ENCODE measurements at regions not wholly inside any gene's neighbourhood (a gene's known extent, or its start where the extent isn't known, plus 50 kb on each side); places are given as distances from the start of the nearest gene placed in this dataset.
"Not testable (repeated sequence)": the region's sequence is repeated elsewhere in the genome, so short reads cannot be mapped to it uniquely, and the experiment has no call there.

DNA sequence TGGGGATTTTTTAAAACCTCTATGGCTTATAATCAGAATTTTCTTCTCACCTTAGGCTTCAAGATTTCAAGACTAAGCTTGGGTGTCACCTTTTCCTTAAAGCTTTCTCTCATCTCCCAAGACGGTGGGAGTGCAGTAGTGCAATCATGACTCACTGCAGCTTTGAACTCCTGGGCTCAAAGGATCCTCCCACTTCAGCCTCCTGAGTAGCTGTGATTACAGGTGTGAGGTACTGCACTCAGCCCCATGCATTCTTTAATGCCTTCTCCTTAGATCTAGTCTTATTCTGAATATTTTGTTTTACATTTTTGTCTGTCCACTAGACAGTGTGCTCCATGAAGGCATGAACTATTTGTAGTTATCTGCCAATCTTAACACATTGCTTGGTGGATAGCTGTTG is 55.7 kb upstream of the FAT3 start:
- DNase-seq (ENCODE audit: low spot score) = no peak

DNA sequence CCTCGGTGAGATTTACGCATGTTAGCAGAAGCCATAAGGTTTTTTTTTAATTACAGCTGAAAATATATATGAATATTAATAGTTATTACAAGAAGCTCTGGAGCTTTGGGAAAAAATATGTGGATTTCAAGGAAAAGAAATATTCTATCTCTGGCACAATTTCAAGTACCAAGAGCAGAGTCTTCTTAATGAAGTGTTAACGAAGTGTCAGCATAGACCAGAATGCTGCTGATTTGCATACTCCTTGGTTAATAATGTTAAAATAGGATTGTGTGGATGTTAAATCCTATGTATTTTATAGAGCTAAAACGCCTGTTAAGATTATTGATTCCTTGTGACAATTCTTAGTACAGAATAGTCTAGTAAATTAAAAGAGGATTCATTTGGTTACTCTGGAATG is 57.0 kb upstream of the FAT3 start:
- DNase-seq (ENCODE audit: low spot score) = no peak

DNA sequence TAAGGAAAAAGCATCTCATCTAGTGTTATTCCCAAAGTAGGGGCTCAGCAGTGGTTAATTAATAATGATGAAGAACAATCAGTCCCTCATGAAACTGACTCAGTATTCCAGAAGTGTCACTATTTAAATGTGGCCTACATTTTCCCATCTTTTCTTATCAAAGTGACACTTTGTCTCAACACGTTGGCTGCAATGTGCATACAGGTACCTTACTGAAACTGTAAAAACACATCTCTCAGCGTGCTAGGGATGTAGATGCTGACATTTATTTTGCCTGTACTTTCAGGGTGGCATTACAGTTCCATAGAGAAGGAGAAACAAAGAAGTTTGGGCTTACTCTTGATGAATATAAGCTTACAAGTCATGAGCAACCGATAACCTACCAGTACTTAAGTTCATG is 58.3 kb upstream of the FAT3 start:
- DNase-seq (ENCODE audit: low spot score) = no peak

DNA sequence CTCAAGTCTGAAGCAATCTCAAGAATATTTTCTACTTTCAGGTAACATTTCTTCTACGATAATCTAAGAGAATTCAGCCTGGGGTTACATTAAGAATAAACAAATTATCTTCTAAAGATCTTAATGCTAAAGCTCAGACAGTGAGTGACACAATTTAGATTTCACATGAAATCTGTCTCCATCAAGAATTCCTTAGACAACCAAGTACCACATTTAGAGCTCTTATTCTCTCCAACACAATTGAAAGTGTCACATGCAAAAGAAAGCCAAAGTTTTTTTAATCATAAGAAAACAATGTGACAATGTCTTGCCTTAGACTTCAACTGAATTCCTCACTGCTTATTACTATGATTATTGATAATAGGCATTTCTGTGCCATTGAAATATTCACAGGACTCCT is 60.7 kb upstream of the FAT3 start:
- no peak for DNase-seq (ENCODE audit: low spot score)

DNA sequence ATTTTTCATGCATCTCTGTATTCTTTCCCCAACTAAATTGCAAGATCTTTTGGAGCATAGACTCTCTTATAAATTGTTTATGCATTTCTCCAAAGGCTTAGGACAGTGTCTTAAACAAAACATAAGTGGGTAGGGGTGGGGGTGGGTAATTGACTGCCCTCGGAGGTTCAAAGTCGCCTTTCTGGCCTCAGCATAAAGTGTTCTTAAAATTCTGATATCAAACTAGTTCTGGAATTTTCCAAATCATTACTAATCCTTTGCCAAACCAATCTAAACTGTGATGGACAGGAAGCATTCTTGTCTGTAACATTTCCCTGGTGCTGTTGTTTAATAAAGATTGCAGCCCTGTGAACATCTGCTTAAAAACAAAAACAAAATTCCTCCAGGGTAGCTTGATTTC is 61.8 kb upstream of the FAT3 start:
- DNase-seq (ENCODE audit: low spot score) = no peak

DNA sequence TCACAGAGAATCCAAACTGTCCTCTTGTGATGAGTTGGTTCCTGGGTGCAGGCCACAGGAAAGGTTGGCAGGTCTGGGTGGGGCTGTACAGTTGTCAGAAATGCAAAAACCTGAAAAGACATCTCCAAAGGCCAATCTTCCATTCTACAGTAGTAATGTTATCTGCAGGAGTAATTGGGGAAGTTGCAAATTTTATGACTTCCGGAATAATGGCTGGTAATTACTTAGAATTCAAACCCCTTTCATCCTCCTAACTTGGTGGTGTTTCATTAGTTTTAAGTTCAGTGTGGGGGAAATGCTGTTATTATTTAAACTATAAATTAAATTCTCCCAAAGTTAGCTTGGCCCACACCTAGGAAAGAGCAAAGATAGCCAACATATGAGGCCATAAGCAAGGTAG is 64.7 kb upstream of the FAT3 start:
- DNase-seq (ENCODE audit: low spot score) = no peak

DNA sequence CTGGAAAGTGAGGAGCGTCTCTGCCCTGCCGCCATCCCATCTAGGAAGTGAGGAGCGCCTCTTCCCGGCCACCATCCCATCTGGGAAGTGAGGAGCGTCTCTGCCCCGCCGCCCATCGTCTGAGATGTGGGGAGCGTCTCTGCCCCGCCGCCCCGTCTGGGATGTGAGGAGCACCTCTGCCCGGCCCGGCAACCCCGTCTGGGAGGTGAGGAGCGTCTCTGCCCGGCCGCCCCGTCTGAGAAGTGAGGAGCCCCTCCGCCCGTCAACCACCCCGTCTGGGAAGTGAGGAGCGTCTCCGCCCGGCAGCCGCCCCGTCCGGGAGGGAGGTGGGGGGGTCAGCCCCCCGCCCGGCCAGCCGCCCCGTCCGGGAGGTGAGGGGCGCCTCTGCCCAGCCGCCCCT is 67.2 kb upstream of the FAT3 start:
- DNase-seq (ENCODE audit: low spot score) = not testable (repeated sequence)

DNA sequence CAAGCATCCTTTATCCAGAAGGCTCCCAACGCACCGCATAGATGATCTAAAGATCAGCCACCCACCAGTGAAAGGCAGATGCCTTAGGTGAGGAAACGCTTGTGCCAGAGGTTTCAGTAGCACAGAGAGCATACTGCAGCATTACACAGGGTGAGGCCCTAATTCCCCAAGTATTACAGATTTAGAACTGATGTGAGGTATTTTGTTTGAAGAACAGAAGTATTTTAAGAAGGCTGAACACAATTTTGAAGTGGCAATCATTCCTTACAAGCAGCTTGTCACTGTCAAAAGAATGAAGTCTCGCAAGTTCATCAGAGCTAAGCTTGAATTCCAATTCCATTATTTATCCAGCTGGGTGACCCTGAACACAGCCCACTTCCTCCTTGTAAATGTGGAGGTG is 70.0 kb upstream of the FAT3 start:
- no peak for DNase-seq (ENCODE audit: low spot score)

DNA sequence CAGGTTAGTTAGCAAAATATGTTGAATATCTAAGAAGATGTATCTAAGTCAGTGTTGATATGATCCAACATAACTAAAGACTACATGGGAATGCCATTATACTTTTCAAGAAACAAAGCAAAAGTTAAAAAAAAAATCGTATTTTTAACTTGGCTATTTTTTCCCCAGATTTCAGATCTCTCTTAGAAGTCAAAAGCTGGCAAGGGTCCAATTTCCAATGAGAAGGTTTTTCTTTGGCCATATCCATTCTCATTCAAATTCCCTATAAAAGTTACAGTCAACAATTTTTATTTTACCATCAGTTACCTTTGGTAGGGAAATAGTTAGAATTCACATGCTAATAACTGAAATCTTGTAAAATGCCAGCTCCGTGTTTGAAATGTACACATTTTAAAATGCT is 70.5 kb upstream of the FAT3 start:
- no peak for DNase-seq (ENCODE audit: low spot score)

DNA sequence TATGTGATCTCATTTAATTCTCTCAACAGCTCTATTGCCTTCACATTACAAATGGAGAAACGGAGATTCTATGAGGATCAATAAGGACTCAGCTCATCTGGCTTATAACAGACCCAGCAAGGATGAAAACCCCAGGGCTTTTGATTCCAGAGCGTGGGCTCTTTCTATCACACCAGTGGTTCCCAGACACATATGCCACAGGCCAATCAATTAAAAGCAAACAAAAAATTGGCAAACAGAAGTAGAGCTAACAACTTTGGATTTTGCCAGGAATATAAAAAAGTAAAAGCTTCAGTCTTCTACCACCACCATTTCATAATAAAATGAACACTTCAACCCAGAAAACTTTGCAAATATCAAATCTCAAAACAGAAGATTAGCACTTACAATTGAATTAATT is 71.1 kb upstream of the FAT3 start:
- no peak for DNase-seq (ENCODE audit: low spot score)

DNA sequence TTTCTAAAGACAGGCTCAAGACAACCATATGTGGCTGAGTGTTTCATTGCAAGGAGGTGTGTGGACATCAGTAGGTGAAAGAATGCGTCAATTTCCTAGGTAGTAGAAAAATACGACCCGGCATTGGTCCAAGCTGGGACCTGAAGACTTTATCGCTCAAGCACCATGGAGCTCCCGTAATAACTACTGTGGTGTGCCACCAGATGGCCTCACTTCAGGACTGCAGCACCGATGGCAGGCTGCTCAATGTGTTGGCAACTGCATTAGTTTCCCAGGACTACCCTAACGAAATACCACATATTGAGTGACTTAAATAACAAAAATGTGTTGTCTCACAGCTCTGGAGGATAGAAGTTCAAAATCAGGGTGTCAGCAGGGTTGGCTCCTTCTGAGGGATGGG is 72.4 kb upstream of the FAT3 start:
- DNase-seq (ENCODE audit: low spot score) = no peak

DNA sequence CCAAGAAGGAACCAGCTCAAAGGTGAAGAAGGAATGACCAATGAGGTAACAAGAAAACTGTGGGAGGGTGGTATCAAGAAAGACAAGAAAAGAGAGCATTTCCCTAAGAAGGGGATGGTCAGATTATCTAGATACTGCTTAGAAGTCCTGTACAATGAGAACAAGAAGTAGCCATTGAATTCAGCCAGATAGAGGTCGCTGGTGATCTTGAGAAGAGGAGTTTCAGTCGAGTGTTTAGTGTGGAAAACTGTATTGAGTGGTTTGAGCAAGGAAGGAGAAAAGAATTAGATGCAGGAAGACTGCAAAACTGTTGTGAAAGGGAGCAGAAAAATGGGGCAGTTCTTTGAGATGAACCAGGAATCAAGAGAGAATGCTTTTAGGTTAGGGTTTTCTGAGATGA is 74.6 kb upstream of the FAT3 start:
- no peak for DNase-seq (ENCODE audit: low spot score)

DNA sequence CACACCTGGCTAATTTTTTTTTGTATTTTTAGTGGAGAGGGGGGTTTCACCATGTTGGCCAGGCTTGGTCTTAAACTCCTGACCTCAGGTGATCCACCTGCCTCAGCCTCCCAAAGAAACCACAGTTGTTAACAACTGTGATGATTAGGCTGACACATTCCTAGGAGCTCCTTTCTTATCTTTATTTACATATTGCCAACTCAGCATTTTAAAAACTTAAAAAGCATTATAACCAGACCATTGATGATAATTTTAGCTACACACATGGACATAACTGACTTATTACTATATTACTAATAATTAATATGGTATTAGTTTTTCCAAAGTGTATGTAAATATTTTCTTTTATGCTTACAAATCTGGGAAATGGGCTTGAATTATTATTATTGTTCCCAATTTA is 82.9 kb upstream of the FAT3 start:
- no peak for DNase-seq (ENCODE audit: low spot score)

DNA sequence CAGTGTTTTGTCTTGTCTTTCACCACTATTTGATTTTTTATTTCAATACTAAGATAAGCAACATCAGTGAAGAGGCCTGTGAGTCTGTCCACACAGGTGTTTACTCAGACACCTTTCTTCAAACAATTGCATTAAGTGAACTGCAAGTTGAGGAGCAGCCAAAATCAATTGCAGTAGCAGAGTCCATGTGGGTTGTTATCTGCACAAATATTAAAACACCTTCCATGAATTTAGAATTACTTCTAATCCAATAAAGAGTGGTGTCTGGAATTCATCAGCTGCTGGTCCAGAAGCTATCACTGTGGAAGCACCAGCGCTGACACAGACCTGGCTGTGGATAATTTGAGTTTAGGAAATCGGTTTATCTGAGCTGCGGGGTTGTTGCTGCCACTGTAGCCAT is 83.5 kb upstream of the FAT3 start:
- peak; percentile 71 for DNase-seq (ENCODE audit: low spot score)

DNA sequence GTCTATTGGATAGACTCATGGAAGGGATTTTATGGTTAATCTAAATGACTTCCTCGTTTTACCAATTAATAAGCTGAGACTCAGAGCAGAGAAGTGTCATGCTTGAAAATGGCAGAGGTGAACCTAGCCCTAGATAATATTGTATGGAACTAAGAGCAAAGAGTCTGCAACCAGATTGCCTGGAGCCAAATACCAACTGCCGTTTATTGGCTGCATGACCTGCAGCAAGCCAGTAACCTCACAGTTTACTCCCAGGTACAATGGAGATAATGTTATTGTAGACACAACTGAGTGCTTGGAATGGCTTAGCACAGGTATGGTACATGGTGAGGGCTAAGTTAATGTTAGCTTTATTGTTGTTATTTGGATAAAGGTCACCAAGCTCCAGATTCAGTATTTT is 84.6 kb upstream of the FAT3 start:
- DNase-seq (ENCODE audit: low spot score) = no peak

DNA sequence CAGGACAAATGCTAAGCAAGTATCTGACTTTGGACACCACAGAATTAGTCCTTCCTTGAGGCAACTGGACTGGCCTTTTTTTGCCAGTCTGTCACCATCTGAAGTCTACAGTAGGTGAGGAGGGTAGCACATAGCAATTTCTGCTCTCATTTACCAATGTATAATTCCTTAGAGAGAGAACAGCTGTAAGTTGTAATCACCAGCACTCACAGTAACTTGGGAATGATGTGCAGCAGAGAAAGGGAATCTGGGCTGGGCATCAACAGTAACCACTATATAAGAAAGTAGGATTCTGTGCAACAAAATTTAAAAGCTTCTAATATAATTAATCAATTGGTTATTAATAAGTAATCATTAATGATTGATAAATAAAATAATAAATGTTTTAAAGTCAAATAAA is 86.3 kb upstream of the FAT3 start:
- DNase-seq (ENCODE audit: low spot score) = no peak

DNA sequence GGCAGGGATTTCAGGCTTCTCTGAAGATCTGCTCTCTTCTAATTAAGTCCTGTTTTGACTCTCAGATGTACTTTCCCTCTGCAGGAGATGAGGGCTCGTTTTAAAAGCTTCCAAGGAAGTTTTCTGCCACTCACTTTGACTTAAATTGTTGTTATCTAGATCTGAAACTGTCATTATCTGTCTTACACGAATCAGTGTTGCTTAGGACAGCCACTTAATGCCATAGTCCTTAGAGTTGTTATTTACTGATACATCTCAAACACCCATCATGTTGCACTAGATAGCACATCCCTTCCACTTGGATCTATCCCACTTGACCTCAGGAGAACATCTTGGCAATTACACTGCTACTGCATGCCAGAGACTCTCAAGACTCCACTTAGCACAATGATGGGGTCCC is 86.9 kb upstream of the FAT3 start:
- no peak for DNase-seq (ENCODE audit: low spot score)

DNA sequence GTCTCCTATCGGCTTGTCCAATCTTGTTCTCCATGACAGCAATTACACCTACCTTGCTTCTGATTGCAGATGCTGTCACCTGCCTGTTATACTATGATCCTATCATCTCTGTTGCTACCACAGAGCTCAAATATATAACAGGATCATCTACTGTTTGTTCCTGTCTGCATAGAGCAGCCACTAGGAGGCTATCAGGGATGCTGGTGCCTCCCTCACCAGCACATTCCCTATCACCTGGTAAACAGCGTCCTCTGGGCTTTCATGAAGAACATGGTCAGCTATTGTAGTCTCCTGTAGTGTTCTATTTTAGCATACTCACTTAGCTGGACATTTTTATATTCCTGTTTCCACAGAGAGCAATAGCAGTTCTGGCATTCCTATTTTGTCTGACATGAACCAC is 87.8 kb upstream of the FAT3 start:
- no peak for DNase-seq (ENCODE audit: low spot score)

DNA sequence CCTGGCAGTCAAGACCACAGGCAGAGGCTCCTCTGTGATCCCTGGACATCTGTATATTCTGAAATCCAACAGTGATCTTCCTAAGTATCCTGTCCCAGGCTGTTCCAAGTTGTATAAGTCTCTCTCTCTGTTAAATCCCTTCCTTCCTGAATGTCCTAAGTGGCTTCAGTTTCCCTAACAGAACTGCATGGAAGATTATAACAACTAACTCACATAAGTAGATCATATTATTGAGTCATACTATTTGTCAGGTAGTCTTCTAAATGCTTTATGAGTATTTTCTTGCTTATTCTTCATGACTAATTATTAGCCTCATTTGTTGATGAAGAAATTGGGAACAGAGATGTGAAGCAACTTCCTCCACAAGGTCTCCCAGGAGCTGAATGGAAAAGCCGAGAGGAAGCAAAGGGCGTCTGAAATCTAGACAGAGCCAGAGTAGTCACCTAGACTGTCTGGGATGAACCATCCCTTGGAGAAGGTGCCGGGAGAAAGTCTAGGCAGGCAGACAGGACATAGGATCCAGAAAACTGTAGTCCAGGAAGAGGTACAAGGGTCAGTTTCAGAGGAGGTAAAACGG is 93.2 kb upstream of the FAT3 start:
- no peak for DNase-seq (ENCODE audit: low spot score)

DNA sequence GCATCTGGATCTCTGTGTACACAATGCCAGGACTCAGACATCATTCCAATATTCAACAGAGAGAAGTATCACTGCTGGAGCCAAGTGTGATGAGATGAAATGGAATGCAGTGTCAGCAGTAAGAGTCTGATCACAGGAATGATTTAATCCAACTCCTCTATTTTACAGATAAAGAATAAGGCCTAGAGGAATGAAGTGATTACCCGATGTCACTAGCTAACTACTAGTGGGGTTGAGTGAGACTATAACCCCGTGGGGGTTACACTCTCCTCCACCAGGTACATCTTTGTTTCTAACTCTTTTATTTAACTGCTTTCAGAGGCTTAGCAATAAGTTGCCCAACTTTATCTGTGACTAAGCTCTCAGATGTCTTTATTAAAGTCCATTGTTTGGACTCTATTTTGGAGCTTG is 94.2 kb upstream of the FAT3 start:
- DNase-seq (ENCODE audit: low spot score) = no peak

DNA sequence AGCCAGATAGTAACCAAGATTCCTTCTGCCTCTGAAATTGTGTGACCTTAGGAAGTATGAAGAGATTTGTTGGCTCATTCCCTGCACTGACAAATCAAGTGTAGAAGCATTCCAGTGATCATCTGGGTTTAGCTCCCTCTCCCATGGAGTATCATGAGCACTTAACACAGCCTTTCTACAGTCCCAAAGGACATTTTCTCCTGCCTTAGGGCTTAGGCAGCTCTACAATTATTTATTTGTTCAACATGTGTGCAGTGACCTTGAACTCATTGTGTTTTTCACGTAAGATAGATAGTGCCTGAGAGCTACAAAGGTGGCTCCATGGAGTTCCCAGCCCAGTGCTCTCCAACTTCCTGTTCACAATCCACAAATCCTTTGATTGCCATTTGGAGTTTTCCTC is 94.8 kb upstream of the FAT3 start:
- DNase-seq (ENCODE audit: low spot score) = no peak

DNA sequence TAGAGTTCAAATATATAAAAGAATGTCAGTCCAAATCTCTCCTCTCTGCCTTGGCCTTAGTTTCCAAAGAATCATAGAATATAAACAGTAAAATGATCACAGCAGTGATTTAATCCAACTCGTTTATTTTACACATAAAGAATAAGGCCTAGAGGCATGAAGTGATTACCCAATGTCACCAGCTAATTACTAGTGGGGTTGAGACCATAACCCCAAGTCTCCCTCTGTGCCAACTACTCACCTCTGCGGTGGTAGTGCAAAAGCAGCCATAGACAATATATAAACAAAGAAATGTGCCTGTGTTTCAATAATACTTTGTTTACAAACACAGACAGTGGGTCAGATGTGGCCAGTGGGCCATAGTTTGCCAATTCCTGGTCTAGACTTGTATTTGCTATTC is 96.6 kb upstream of the FAT3 start:
- no peak for DNase-seq (ENCODE audit: low spot score)

DNA sequence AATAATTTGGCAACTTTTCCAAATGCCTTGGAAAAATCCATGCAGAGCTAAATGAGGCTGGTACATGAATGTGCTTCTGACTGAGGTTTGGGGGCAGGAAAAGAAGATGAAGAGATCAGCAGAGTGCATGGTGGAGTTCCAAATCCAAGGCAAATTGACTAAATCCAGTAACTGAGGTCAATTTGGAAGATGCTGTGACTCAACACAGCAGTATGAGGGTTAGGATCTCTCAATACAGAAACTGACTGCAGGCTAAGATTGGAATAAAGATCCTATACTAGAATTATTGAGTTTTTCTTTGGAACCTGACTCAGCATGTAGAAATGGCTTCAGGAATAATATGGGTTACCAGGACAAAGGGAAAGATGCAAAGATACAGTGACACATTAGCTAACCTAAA is 99.3 kb upstream of the FAT3 start:
- DNase-seq (ENCODE audit: low spot score) = no peak

DNA sequence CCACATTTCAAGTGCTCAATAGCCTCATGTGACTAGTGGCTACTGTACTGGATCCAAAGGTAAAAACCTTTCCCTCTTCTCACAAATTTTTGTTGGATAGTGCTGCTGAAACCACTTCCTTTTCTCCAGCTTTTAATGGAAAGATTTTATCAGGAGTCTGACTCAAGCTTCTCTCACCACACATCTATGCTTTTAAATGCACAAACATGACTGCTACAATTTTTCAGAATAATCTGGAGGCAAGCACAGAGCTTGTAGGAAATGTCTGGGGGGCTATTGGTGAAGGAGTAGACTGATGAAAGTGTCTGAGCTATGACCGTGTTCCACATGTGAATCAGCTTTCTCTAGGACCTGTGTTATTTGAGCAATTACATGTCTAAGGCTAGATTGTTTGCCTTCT is 101.1 kb upstream of the FAT3 start:
- no peak for DNase-seq (ENCODE audit: low spot score)

DNA sequence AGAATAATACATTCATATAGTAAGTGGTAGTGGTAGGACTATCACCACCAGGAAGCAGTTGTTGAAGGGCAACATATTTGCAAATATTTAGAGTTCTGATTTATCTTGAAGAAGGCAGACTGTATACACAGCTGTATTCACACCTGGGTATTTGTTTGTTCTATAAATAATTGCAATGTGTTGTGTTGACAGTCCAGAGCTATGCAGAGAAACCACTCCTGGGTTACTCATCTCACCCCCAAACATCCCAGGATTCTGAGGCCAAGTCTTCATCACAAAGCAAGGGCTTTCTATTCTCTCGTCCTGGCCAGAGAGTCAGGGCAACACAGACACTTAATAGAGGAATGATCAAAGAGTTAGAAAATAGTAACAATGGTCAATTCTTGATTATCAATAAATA is 102.1 kb upstream of the FAT3 start:
- DNase-seq (ENCODE audit: low spot score) = no peak

Data from mucosa of gallbladder (tissue), 1 donor.